ENCODE measurements at regions not wholly inside any gene's neighbourhood (a gene's known extent, or its start where the extent isn't known, plus 50 kb on each side); places are given as distances from the start of the nearest gene placed in this dataset.

DNA sequence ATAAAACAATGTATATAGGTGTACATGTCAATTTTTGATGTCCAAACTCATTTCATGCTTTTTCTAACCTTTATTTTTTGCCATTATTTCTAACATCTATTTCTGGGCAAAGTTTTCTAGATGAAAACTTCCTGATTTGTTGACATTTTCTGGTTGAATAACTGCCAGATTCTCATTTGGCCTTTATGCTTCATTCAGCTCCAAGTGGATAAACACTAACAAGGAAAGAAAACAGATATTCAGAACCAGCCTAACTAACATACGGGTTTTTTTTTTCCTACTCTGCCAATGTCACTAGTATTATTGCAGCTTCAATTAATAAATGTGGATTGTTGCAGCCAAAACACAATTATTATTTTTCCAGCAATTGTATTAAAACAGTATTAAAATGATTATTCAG, 50.9 kb upstream of the RAP1GDS1 start:
- no peak for DNase-seq (ENCODE audit: low spot score)
- in situ Hi-C loops (cut with MboI; ENCODE audit: low pct_unique_long_range_greater_than_20kb, low sequenced_read_pairs, unreplicated experiment) = no loop called here
- TF ChIP-seq, protein P1, sequence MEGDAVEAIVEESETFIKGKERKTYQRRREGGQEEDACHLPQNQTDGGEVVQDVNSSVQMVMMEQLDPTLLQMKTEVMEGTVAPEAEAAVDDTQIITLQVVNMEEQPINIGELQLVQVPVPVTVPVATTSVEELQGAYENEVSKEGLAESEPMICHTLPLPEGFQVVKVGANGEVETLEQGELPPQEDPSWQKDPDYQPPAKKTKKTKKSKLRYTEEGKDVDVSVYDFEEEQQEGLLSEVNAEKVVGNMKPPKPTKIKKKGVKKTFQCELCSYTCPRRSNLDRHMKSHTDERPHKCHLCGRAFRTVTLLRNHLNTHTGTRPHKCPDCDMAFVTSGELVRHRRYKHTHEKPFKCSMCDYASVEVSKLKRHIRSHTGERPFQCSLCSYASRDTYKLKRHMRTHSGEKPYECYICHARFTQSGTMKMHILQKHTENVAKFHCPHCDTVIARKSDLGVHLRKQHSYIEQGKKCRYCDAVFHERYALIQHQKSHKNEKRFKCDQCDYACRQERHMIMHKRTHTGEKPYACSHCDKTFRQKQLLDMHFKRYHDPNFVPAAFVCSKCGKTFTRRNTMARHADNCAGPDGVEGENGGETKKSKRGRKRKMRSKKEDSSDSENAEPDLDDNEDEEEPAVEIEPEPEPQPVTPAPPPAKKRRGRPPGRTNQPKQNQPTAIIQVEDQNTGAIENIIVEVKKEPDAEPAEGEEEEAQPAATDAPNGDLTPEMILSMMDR (IDR thresholded peaks at IDR 0.05; ENCODE audit: extremely low read depth, insufficient read depth, missing control alignments) = no peak

DNA sequence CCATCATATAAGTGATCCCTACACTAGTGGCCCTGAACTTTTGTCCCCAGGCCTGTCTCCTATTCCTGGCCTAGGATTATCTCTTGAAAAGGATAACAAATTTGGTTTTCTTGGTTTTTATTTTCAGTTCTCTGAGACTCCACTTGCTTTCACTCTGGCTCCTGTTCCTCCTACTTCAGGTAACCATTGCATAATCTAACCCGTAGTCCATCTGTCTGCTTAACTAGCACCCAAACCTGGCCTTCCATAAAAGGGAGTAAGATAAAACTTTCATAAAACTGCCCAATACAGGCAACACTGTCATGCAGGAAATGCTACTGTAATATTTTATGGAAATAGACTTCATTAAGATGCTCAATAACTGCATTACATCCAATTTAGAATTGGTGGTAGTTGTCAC, 52.1 kb upstream of the RAP1GDS1 start:
- in situ Hi-C loops (cut with MboI; ENCODE audit: low pct_unique_long_range_greater_than_20kb, low sequenced_read_pairs, unreplicated experiment) = no loop called here
- TF ChIP-seq, protein P1 (IDR thresholded peaks at IDR 0.05; ENCODE audit: extremely low read depth, insufficient read depth, missing control alignments) = no peak
- no peak for DNase-seq (ENCODE audit: low spot score)

DNA sequence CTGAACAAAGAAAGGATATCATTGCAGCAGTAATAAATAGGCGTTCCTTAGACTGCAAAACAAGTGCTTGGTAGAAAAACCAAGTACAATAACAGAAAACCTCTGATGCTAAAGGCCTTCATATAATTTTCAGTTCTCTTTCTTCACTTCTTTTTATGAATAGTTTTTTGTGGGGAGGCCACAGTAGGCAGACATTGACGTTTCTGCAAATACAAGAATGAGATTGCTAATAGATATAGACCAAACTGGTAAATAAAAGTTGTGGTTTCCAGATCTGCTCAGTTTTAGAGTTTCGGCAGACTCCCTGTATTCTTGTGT, 57.0 kb upstream of the RAP1GDS1 start:
- TF ChIP-seq, protein P1 (IDR thresholded peaks at IDR 0.05; ENCODE audit: extremely low read depth, insufficient read depth, missing control alignments) = no peak
- in situ Hi-C loops (cut with MboI; ENCODE audit: low pct_unique_long_range_greater_than_20kb, low sequenced_read_pairs, unreplicated experiment) = no loop called here
- peak; percentile 23 for DNase-seq (ENCODE audit: low spot score)

DNA sequence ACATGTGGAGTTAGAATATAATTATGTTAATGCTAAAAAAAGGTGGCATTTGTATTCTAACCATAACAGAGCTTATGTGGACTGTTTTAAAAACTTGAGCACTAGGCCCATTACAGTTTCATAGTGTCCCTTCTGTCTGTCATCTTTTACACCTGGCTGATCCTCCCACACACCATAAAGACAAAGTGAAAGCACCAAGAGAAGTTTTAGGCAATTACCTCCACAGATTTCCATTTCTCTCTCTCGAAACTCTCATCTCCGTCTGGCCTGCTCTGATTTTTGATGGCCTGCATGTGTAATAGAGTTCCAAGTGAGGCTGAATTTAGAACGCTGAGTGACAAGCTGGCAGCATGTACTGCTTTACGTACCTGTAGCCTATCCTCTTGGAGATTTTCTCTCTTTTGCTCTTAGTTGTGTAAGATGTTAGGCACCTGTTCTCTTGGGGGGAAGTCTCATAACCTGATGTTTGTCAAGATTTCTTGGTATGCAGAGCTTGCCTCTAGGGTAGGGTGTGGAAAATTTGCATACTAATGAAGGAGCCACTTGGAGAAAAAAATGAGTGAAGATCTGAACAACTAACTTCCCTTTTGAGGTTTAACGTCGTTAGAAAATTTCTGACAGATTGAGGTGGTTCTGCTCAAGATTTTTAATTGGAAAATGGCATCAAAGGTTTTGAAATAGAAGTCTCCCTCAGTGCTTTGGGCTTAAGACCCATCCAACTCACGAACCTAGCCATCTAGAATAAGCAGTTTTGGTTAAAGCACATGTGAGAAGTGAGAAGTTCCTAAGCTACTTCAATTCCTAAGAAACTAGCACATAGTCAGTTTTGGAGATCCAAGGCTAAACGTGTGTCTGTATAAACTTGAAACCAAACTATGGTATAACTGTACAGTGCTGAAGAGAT, 57.6 kb upstream of the RAP1GDS1 start:
- in situ Hi-C loops (cut with MboI; ENCODE audit: low pct_unique_long_range_greater_than_20kb, low sequenced_read_pairs, unreplicated experiment) = no loop called here
- peak; percentile 69 for DNase-seq (ENCODE audit: low spot score)
- TF ChIP-seq, protein P1 (IDR thresholded peaks at IDR 0.05; ENCODE audit: extremely low read depth, insufficient read depth, missing control alignments) = no peak

DNA sequence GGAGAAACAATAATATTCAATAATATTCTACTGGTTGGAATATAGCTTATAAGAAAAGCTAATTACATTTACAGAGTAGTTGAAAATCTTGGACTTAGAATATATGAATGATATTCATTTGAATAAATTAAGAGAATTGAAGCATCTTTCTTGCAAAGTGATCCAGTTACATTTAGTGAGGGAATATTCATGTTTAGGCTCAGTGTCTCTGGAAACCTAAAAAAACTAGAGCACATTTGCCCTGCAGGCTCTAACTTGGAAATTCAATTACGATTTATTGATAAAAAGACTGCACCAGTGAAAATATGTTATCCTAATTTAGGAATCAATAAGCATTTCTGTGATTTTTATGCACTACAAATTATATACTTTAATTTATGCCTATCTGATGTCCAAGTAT, 58.3 kb upstream of the RAP1GDS1 start:
- in situ Hi-C loops (cut with MboI; ENCODE audit: low pct_unique_long_range_greater_than_20kb, low sequenced_read_pairs, unreplicated experiment) = no loop called here
- TF ChIP-seq, protein P1 (IDR thresholded peaks at IDR 0.05; ENCODE audit: extremely low read depth, insufficient read depth, missing control alignments) = no peak
- no peak for DNase-seq (ENCODE audit: low spot score)

DNA sequence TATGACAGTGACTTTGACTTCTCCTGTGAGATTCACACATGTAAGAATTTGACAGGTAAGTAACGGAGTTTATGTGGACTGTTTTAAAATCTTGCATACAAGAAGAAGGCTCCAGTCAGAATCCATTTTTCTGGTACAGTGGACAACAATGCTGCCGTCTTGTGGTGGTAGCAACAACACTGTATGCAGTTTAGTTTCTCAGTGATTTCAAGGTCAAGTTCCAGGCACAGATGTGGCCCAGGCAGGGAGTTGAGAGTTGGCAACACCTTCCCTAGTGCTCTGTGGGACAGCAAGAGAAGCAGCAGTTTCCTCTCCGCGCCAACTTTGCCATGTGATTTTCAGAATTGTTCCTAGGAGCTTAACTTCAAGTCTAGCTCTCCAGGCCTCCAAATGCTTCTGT, 56.0 kb upstream of the STPG2 start:
- TF ChIP-seq, protein P1 (IDR thresholded peaks at IDR 0.05; ENCODE audit: extremely low read depth, insufficient read depth, missing control alignments) = no peak
- in situ Hi-C loops (cut with MboI; ENCODE audit: low pct_unique_long_range_greater_than_20kb, low sequenced_read_pairs, unreplicated experiment) = no loop called here
- no peak for DNase-seq (ENCODE audit: low spot score)
